Left forelimb (tissue), 1 donor: ENCODE measurements at regions not wholly inside any gene's neighbourhood (a gene's known extent, or its start where the extent isn't known, plus 50 kb on each side); places are given as distances from the start of the nearest gene placed in this dataset.

Experiments used
- DNase-seq: peaks from one replicate; pipeline ENCODE4 v3.0.0-alpha.2; 2018; ENCODE audit warnings: low spot score

GRCh38 chr13:76210262-76210661 lies 574.1 kb downstream of the LMO7 start:
- DNase-seq = no peak

- no peak for DNase-seq
Measured at GRCh38 chr13:76198568-76199163, 562.5 kb downstream of the LMO7 start.

DNA sequence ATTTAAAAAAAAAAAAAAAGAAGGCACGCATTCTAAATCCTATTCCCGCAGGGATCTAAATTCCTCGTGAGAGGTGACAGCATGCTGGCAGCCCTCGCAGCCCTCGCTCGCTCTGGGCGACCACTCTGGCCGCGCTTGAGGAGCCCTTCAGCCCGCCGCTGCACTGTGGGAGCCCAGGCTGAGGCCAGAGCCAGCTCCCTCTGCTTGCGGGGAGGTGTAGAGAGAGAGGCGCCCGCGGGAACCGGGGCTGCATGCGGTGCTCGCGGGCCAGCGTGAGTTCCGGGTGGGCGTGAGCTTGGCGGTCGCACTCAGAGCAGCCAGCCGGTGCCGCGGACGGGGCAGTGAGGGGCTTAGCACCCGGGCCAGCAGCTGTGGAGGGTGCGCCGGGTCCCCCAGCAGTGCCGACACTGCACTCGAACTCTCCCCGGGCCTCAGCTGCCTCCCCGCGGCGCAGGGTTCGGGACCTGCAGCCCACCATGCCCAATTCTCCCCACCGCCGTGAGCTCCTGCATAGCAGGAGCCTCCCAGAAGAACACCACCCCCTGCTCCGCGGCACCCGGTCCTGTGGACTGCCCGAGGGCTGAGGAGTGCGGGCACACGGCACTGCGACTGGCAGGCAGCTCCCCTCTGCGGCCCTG lies 553.9 kb downstream of the LMO7 start:
- no peak for DNase-seq

DNA sequence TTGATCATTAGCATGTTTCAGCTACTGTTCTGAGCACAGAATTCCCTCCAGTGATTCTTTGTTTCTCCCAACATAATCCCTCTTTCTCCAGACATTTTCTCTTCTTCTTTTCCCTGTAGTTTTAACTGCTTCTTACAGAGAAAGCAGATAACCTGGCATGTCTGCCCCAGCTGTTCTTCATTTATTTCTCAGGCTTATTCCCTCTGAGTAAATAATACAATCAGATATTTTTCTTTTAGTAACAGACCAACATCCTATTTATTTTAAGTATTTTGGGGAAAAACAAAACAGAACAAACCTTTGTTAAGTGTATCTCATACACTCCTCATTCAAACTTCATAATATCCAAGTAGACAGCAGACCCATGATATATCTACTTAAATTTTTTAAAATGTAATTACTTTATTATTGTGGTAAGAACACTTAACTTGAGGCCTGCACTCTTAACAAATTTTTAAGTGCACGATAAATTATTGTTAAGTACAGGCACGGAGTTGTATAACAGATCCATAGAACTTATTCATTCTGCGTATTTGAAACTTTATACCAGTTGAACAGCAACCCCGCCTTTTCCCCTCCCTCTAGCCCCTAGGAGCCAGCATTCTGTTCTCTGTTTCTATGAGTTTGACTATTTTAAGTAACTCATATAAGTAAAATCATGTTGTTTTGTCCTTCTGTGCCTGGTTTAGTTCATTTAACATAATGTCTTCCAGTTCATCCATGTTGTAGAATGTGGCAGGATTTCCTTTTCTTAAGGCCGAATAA lies 540.0 kb downstream of the LMO7 start:
- DNase-seq = no peak

GRCh38 chr13:76168661-76169060 lies 532.5 kb downstream of the LMO7 start:
- DNase-seq = no peak

DNA sequence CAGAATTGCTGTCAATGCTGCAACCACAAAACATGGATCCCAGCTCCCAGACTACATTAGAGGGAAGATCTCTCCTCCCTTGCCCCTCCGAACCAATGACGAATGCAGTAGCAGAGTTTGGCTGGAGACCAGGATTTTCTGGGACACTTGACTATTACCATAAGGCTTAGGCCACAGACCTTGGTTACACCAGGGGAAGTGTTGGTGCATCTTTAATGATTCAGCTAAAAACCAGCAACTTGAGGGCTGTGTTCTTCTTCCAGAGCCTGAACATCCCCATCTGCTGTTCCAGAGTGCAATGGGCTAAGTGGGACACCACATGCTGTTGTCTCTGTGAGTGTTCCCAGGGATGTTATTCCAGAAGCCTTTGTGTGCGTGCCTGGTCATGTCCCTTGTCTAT lies 528.2 kb downstream of the LMO7 start:
- no peak for DNase-seq

GRCh38 chr13:76163761-76164160 lies 527.6 kb downstream of the LMO7 start:
- no peak for DNase-seq

DNA sequence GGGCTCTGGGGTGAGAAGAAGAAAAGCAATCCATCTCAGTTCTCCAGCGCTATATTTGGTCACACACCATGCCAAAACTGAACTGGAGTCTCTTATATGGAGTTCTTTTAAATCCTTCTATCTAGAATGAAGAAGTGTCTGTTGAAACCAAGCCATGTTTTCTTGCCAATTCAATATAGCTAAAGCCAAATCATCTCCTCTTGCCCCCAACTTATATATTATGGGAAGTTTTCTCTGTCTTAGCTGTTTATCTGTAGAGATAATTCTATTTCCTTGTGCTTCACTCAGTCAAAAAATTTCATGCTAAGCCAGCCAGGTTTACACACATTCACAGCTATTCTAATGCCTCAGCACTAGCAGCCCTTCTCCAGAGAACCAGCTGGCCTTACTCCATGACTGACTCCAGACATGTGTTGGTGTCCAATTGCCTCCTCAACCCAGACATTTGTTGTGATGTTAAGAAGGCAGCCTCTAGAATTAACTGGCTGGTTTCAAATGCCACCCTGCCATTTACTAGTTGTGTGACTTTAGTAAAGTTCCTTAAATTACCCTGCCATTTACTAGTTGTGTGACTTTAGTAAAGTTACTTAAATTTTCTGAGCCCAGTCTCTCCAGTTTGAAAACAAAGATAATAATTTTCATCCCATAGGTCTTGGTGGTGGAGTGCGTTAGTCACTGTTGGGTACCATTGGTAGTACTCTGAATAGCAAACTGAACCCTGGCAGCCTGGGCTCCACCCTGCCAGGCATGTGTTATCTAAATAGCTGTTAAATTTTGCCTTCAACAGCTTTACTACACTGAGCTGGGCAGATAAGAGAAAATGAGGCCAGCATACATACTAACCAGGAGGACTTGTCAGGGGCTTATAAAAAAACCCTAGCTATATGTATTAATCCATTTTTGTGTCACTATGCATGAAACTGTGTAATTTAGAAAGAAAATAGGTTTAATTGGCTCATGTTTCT lies 525.1 kb downstream of the LMO7 start:
- DNase-seq = no peak

- DNase-seq = no peak
Measured at GRCh38 chr13:76160506-76160905, 524.4 kb downstream of the LMO7 start.

DNA sequence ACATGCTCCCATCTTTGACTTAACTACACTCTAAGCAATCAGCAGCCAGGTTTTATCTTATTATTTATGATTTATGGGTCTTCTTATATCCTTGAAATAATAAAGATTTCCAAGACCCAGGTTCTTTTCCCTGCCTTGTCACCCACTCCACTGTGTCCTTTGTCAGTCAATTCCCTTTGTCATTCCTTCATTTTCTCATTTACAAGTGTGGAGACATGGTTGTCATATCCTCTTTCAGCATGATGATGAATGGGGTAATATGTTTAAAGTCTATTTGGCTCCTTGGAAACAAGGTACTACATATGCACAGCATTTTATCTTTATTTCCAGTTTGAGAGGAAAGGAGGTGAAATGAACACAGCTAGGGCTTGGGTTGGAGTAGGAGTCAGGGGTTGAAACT lies 521.8 kb downstream of the LMO7 start:
- no peak for DNase-seq

DNA sequence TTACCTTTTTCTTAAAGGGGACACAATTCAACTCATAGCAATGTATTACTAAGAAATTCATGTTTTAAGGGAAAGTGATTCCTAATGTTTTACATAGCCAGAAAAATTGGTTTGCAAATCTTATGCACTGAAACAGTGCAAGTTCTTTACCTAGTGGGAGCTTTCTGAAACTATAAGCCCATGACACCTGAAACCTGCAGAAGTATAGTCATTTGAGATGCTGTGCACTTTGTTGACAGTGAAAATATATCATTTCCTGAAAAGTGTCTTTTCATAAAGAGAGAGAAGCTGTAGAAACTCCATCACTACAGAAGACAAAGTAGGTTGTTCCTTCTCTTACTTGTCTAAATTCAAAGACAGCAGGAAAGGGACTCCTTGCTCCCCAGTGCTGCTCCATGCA lies 517.1 kb downstream of the LMO7 start:
- no peak for DNase-seq

DNA sequence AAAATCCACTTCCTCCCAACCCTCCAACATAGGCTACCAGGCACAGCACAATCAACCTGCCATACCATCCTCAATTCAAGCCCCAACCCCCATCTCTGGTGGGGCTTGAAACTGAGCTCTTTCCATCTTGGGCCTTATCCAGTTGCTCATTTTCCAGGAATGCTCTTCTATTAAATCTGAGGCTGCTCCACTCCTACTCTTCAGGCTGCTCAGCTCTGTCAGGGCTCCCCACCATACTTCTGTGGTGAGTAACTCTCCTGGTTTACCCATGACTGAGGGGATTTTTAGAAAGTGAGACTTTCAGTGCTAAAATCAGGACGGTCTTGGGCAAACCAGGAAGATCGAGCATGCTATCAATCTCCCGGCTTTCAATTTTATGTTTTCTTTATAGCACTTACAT lies 512.8 kb downstream of the LMO7 start:
- no peak for DNase-seq

GRCh38 chr13:76148374-76148773 lies 512.2 kb downstream of the LMO7 start:
- no peak for DNase-seq

GRCh38 chr13:76132532-76132931 lies 496.4 kb downstream of the LMO7 start:
- no peak for DNase-seq

DNA sequence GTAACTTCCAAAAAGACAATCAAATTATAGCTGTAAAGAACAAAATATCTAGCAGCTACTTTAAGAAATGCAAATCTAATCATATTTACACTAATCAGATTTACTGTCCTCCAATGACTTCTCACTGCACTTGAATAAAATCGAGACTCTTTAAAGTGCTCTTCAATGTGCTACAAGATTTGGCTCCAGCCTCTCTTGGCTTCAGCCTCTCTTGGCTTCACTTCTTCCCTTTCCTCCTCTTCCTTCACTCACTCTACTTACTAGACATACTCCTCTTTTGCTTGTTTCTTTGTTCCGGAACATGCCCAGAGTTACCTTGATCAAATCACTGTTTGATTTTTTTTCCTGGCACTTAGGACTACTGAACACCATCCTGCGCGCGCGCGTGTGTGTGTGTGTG lies 495.4 kb downstream of the LMO7 start:
- DNase-seq = no peak

DNA sequence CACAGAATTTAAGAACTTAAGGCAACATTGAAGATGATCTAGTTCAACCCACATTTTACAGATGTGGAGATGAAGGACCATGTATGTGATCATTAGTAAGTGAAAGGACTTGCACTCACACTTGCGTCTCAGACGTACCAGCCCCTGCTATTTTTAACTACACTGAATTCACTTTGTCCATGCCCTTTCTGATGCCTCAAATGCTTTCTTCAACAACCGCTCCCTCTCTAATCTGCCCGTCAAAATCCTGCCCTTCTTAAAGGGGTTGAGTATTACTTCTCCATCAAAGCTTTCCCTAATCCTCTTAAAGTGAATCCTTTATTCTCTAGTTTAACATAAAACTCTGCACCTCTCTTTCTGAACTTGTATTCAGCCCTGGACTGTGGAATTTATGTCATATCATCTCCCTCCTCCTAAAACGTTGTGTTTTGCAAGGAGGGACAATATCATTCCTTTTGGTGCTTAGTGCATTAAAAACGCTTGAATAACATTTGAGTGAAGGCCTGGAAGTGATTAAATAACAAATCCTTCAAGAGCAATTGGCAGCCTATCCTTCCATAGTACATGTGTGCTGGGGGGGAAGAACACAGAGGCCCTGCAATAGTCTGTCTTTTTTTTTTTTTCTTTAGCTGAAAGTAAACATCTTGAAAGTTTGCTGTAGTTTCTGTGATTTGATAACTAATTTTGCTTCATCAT lies 493.3 kb downstream of the LMO7 start:
- DNase-seq = no peak

- DNase-seq = no peak
Measured at GRCh38 chr13:76127922-76128321, 491.8 kb downstream of the LMO7 start.

DNA sequence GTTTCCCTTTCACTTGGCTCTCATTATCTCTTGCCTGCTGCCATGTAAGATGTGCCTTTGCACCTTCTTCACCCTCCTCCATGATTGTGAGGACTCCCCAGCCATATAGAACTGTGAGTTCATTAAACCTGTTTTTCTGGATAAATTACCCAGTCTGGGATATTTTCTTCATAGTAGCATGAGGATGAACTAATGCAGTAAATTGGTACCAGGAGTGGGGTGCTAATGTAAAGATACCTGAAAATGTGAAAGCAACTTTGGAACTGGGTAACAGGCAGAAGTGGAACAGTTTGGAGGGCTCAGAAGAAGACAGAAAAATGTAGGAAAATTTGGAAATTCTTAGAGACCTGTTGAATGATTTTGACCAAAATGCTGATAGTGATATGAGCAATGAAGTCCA lies 487.4 kb downstream of the LMO7 start:
- no peak for DNase-seq

GRCh38 chr13:76116751-76117360 lies 480.7 kb downstream of the LMO7 start:
- DNase-seq = no peak

- no peak for DNase-seq
Measured at GRCh38 chr13:76106763-76107162, 470.6 kb downstream of the LMO7 start.

DNA sequence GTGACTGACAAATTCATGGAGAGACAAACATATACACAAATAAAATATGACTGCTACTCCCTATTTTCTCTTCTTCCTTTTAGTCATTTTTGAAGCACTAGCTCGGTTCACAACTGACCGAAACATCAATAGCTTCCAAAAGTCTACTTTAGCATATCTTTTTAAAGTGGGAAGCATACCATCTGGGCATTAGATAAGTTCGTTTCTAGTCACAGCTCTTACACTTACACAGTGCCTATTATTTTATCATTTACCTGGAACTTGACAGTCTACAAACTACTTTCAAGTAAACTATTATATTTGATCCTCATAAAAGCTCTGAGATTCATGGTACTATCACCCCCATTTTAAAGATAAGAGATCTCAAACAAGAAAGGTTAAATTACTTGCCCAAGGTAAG lies 458.5 kb downstream of the LMO7 start:
- DNase-seq = no peak
